ENCODE measurements at regions not wholly inside any gene's neighbourhood (a gene's known extent, or its start where the extent isn't known, plus 50 kb on each side); places are given as distances from the start of the nearest gene placed in this dataset.

DNA sequence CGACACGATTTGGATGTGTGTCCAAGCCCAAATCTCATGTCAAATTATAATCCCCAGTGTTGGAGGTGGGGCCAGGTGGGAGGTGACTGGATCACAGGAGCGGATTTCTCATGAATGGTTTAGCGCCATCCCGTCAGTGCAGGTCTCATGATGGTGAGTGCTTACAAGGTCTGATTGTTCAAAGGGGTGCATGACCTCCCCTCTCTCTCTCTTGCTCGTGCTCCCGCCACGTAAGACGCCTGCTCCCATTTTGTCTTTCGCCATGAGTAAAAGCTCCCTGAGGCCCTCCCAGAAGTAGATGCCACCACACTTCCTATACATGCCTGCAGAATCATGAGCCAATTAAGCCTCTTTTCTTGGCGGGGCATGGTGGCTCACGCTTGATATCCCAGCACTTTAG, 71.5 kb upstream of the NANOS1 start (continued):
- TF ChIP-seq, protein P1, sequence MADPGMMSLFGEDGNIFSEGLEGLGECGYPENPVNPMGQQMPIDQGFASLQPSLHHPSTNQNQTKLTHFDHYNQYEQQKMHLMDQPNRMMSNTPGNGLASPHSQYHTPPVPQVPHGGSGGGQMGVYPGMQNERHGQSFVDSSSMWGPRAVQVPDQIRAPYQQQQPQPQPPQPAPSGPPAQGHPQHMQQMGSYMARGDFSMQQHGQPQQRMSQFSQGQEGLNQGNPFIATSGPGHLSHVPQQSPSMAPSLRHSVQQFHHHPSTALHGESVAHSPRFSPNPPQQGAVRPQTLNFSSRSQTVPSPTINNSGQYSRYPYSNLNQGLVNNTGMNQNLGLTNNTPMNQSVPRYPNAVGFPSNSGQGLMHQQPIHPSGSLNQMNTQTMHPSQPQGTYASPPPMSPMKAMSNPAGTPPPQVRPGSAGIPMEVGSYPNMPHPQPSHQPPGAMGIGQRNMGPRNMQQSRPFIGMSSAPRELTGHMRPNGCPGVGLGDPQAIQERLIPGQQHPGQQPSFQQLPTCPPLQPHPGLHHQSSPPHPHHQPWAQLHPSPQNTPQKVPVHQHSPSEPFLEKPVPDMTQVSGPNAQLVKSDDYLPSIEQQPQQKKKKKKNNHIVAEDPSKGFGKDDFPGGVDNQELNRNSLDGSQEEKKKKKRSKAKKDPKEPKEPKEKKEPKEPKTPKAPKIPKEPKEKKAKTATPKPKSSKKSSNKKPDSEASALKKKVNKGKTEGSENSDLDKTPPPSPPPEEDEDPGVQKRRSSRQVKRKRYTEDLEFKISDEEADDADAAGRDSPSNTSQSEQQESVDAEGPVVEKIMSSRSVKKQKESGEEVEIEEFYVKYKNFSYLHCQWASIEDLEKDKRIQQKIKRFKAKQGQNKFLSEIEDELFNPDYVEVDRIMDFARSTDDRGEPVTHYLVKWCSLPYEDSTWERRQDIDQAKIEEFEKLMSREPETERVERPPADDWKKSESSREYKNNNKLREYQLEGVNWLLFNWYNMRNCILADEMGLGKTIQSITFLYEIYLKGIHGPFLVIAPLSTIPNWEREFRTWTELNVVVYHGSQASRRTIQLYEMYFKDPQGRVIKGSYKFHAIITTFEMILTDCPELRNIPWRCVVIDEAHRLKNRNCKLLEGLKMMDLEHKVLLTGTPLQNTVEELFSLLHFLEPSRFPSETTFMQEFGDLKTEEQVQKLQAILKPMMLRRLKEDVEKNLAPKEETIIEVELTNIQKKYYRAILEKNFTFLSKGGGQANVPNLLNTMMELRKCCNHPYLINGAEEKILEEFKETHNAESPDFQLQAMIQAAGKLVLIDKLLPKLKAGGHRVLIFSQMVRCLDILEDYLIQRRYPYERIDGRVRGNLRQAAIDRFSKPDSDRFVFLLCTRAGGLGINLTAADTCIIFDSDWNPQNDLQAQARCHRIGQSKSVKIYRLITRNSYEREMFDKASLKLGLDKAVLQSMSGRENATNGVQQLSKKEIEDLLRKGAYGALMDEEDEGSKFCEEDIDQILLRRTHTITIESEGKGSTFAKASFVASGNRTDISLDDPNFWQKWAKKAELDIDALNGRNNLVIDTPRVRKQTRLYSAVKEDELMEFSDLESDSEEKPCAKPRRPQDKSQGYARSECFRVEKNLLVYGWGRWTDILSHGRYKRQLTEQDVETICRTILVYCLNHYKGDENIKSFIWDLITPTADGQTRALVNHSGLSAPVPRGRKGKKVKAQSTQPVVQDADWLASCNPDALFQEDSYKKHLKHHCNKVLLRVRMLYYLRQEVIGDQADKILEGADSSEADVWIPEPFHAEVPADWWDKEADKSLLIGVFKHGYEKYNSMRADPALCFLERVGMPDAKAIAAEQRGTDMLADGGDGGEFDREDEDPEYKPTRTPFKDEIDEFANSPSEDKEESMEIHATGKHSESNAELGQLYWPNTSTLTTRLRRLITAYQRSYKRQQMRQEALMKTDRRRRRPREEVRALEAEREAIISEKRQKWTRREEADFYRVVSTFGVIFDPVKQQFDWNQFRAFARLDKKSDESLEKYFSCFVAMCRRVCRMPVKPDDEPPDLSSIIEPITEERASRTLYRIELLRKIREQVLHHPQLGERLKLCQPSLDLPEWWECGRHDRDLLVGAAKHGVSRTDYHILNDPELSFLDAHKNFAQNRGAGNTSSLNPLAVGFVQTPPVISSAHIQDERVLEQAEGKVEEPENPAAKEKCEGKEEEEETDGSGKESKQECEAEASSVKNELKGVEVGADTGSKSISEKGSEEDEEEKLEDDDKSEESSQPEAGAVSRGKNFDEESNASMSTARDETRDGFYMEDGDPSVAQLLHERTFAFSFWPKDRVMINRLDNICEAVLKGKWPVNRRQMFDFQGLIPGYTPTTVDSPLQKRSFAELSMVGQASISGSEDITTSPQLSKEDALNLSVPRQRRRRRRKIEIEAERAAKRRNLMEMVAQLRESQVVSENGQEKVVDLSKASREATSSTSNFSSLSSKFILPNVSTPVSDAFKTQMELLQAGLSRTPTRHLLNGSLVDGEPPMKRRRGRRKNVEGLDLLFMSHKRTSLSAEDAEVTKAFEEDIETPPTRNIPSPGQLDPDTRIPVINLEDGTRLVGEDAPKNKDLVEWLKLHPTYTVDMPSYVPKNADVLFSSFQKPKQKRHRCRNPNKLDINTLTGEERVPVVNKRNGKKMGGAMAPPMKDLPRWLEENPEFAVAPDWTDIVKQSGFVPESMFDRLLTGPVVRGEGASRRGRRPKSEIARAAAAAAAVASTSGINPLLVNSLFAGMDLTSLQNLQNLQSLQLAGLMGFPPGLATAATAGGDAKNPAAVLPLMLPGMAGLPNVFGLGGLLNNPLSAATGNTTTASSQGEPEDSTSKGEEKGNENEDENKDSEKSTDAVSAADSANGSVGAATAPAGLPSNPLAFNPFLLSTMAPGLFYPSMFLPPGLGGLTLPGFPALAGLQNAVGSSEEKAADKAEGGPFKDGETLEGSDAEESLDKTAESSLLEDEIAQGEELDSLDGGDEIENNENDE (IDR thresholded peaks at IDR 0.05; ENCODE audit: insufficient replicate concordance, low read length): no peak
- TF ChIP-seq GABPA (IDR thresholded peaks at IDR 0.05; ENCODE audit: borderline replicate concordance, insufficient read depth, low read length) (no peak), TEAD4 (IDR thresholded peaks at IDR 0.05; ENCODE audit: low read depth, low read length) (no peak), RNF2 (IDR thresholded peaks at IDR 0.05; ENCODE audit: borderline replicate concordance, low read depth, low read length, missing control alignments, poor library complexity, severe bottlenecking) (no peak), SIX5 (IDR thresholded peaks at IDR 0.05; ENCODE audit: low read depth, low read length) (no peak), POLR2A (IDR thresholded peaks at IDR 0.05; ENCODE audit: control extremely low read depth in 1 of 2, low read depth in 2 of 2, low read length in 2 of 2) (no peak)

All from H1 (cell line).